ENCODE measurements at regions not wholly inside any gene's neighbourhood (a gene's known extent, or its start where the extent isn't known, plus 50 kb on each side); places are given as distances from the start of the nearest gene placed in this dataset.
"Not testable (repeated sequence)": the region's sequence is repeated elsewhere in the genome, so short reads cannot be mapped to it uniquely, and the experiment has no call there.

DNA sequence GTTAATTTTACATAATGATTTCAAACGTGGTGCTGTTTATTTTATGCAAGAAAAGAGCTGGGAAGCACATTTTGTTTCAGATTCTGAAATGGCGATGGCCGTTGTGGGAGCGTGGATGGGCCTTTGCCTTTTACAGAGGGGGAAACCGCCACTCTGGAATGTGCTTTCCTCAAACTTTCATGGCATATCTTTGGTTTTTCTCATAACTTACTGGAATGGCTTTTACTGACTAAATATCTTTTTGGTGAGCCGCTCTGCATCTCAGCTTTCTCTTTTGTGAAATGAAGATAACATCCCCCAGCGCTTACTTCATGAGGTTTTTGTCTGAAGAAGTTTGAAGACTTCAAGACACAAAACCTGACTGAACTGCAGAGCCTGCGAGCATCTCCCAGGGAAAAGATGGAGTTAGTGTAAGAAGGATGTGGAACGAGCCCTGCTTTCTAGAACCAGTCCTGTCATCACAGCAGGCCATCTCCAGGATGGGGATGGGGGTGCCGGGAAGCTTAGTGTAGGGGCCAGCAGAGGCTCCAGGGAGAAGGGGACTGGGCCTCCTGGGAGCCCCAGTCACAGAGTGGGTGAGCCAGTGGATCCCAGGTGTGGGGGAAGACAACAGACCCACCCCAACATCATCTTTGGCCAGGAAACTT lies 61.8 kb upstream of the TIAM2 start:
- DNase-seq: no peak
- Mint-ChIP-seq H3K4me3 (ENCODE audit: unreplicated experiment) (no peak overlapping the region), H3K36me3 (ENCODE audit: unreplicated experiment) (no peaks in the 10 kb centered on the region), H3K4me1 (ENCODE audit: low read depth, unreplicated experiment) (peaks cover 25% of the 10 kb centered on the region), H3K27ac (ENCODE audit: unreplicated experiment) (no peak overlapping the region), H3K9me3 (ENCODE audit: unreplicated experiment) (no peaks in the 10 kb centered on the region), H3K27me3 (ENCODE audit: unreplicated experiment) (no peaks in the 10 kb centered on the region)
- TF ChIP-seq, protein P1, sequence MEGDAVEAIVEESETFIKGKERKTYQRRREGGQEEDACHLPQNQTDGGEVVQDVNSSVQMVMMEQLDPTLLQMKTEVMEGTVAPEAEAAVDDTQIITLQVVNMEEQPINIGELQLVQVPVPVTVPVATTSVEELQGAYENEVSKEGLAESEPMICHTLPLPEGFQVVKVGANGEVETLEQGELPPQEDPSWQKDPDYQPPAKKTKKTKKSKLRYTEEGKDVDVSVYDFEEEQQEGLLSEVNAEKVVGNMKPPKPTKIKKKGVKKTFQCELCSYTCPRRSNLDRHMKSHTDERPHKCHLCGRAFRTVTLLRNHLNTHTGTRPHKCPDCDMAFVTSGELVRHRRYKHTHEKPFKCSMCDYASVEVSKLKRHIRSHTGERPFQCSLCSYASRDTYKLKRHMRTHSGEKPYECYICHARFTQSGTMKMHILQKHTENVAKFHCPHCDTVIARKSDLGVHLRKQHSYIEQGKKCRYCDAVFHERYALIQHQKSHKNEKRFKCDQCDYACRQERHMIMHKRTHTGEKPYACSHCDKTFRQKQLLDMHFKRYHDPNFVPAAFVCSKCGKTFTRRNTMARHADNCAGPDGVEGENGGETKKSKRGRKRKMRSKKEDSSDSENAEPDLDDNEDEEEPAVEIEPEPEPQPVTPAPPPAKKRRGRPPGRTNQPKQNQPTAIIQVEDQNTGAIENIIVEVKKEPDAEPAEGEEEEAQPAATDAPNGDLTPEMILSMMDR (IDR thresholded peaks at IDR 0.05; ENCODE audit: partially characterized antibody, unreplicated experiment): no peak

DNA sequence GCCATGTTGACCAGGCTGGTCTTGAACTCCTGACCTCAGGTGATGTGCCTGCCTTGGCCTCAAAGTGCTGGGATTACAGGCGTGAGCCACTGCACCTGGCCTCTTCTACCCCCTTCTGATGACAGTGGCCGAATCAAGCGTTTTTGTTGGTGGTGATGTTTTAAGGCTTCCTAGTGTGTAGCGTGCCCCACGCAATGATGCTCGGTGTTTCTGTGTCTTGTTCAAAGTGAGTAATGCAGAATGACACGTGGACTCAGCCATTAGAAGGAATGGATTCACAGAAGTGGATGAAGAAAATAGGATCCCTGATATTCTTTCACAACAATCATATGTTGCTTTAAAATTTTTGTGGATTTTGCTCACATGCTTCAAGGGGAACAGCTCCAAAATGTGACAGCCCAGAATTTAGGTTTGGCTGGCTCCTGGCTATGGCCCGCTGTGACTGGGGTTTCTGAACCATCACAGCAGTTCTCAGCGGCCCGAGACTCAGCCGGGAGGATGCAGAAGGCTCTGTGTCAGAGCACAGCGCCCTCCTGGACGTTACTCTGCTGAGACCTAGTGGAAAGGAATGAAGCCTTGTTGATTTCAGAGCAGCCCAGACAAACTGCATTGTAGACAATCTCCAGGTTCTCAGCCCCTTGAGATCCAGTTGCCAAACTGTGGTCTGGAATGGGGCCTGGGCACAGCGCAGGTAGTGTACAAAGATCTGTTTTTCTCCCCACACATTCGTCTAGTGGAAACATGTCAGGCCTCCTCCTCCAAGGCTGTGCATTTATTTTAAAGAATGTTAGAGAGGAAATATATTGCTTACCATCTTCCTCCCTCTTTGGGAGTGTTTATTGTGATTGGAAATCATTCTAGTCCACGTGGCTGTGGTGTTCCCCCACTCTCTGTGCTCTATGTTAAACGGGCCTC lies 57.6 kb upstream of the TIAM2 start:
- Mint-ChIP-seq H3K4me1 (ENCODE audit: low read depth, unreplicated experiment) (peaks cover 4% of the 10 kb centered on the region), H3K36me3 (ENCODE audit: unreplicated experiment) (no peaks in the 10 kb centered on the region), H3K27me3 (ENCODE audit: unreplicated experiment) (no peaks in the 10 kb centered on the region), H3K4me3 (ENCODE audit: unreplicated experiment) (no peak overlapping the region), H3K9me3 (ENCODE audit: unreplicated experiment) (no peaks in the 10 kb centered on the region), H3K27ac (ENCODE audit: unreplicated experiment) (no peak overlapping the region)
- TF ChIP-seq, protein P1 (IDR thresholded peaks at IDR 0.05; ENCODE audit: partially characterized antibody, unreplicated experiment): no peak
- DNase-seq: no peak

DNA sequence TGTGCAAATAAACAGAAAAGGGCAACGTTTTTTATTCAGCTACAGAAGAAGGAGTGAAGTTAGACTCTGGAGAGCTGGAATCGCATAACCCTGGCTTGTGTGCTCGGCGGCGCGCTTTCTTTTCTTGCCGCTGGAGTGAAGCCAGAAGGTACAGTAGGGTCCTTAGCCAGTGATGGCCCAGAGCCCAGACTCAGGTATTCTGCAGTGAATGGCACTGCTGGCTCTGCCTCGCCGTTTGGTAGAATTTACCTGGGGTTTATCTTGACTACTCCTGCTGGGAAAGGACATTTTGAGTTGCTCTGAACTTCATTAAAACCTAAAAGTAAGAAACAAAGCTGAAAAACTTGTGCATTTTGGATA lies 56.9 kb upstream of the TIAM2 start:
- Mint-ChIP-seq H3K36me3 (ENCODE audit: unreplicated experiment) (no peaks in the 10 kb centered on the region), H3K27me3 (ENCODE audit: unreplicated experiment) (no peaks in the 10 kb centered on the region), H3K4me1 (ENCODE audit: low read depth, unreplicated experiment) (no peaks in the 10 kb centered on the region), H3K9me3 (ENCODE audit: unreplicated experiment) (no peaks in the 10 kb centered on the region), H3K4me3 (ENCODE audit: unreplicated experiment) (no peak overlapping the region), H3K27ac (ENCODE audit: unreplicated experiment) (no peak overlapping the region)
- DNase-seq: no peak
- TF ChIP-seq, protein P1 (IDR thresholded peaks at IDR 0.05; ENCODE audit: partially characterized antibody, unreplicated experiment): no peak

- not testable (repeated sequence) for H3K27ac Mint-ChIP-seq (ENCODE audit: unreplicated experiment); DNase-seq; H3K36me3 Mint-ChIP-seq (ENCODE audit: unreplicated experiment); H3K4me3 Mint-ChIP-seq (ENCODE audit: unreplicated experiment); H3K27me3 Mint-ChIP-seq (ENCODE audit: unreplicated experiment); H3K9me3 Mint-ChIP-seq (ENCODE audit: unreplicated experiment); H3K4me1 Mint-ChIP-seq (ENCODE audit: low read depth, unreplicated experiment)
Observed at GRCh38 chr6:154938727-154939285, 56.3 kb upstream of the TIAM2 start.

DNA sequence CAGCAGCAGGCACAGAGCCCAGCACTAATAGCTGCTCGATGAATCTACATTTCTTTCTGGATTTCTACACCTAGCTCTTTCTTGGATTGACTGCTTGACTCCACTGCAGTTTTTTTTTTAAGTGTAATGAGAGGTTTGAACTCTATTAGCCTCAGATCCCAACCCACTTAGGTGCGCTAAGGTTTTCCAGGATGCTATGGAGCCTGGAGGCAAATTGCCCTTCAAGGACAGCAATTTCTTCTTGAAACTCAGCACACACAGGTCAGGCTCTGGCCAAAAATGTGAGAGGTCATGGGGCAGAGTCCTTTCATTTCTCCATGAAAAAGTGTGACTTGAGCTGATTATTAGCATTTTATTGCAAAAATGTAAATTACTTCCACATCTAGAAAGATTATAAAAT lies 52.3 kb upstream of the TIAM2 start:
- no peak for DNase-seq
- Mint-ChIP-seq H3K9me3 (ENCODE audit: unreplicated experiment) (peaks cover 3% of the 10 kb centered on the region), H3K4me3 (ENCODE audit: unreplicated experiment) (no peak overlapping the region), H3K27ac (ENCODE audit: unreplicated experiment) (no peak overlapping the region), H3K27me3 (ENCODE audit: unreplicated experiment) (no peaks in the 10 kb centered on the region), H3K36me3 (ENCODE audit: unreplicated experiment) (peaks cover 8% of the 10 kb centered on the region), H3K4me1 (ENCODE audit: low read depth, unreplicated experiment) (no peaks in the 10 kb centered on the region)
- TF ChIP-seq, protein P1 (IDR thresholded peaks at IDR 0.05; ENCODE audit: partially characterized antibody, unreplicated experiment): no peak

Data from glutamatergic neuron (in vitro differentiated cells).